Stimulated activated CD8-positive, alpha-beta memory T cell treated with anti-CD3 and anti-CD28 coated beads, Interleukin-4, amount 100 ng/mL, for 24 hours (primary cell): ENCODE measurements at regions not wholly inside any gene's neighbourhood (a gene's known extent, or its start where the extent isn't known, plus 50 kb on each side); places are given as distances from the start of the nearest gene placed in this dataset.
A peak's percentile ranks its signal among the peaks of the same experiment; 100 is the strongest.

Experiments
- DNase-seq: peaks from one replicate; pipeline ENCODE4 v3.0.0-alpha.2; 2020; ENCODE audit warnings: low read depth

- no peak for DNase-seq
Measured at GRCh38 chr6:44608175-44608574, 220.7 kb downstream of the CDC5L start.

GRCh38 chr6:44609051-44609612 is 221.6 kb downstream of the CDC5L start:
- DNase-seq = no peak

GRCh38 chr6:44614396-44614795 is 226.9 kb downstream of the CDC5L start:
- DNase-seq = no peak

GRCh38 chr6:44615621-44616020 is 228.1 kb downstream of the CDC5L start:
- DNase-seq = no peak

GRCh38 chr6:44617416-44617815 is 229.9 kb downstream of the CDC5L start:
- no peak for DNase-seq

GRCh38 chr6:44618371-44618770 is 230.9 kb downstream of the CDC5L start:
- no peak for DNase-seq

GRCh38 chr6:44620922-44621321 is 233.4 kb downstream of the CDC5L start:
- DNase-seq = no peak

- no peak for DNase-seq
Measured at GRCh38 chr6:44621846-44622245, 234.3 kb downstream of the CDC5L start.

- no peak for DNase-seq
Measured at GRCh38 chr6:44622555-44622954, 235.0 kb downstream of the CDC5L start.

GRCh38 chr6:44622956-44623355 is 235.4 kb downstream of the CDC5L start:
- no peak for DNase-seq

- no peak for DNase-seq
Measured at GRCh38 chr6:44624226-44624625, 236.7 kb downstream of the CDC5L start.

GRCh38 chr6:44624936-44625573 is 237.5 kb downstream of the CDC5L start:
- no peak for DNase-seq

- DNase-seq = no peak
Measured at GRCh38 chr6:44625996-44626395, 238.5 kb downstream of the CDC5L start.

- no peak for DNase-seq
Measured at GRCh38 chr6:44626616-44627015, 239.1 kb downstream of the CDC5L start.

- DNase-seq = no peak
Measured at GRCh38 chr6:44627091-44627882, 239.8 kb downstream of the CDC5L start.

GRCh38 chr6:44627883-44628271 is 240.4 kb downstream of the CDC5L start:
- DNase-seq = no peak

- DNase-seq = no peak
Measured at GRCh38 chr6:44628347-44628746, 240.8 kb downstream of the CDC5L start.

- DNase-seq = no peak
Measured at GRCh38 chr6:44629636-44630035, 242.1 kb downstream of the CDC5L start.

GRCh38 chr6:44630125-44631028 is 242.9 kb downstream of the CDC5L start:
- DNase-seq = peak; percentile 13

GRCh38 chr6:44631968-44632367 is 244.5 kb downstream of the CDC5L start:
- no peak for DNase-seq

- no peak for DNase-seq
Measured at GRCh38 chr6:44634321-44634720, 246.8 kb downstream of the CDC5L start.

- no peak for DNase-seq
Measured at GRCh38 chr6:44635486-44635885, 248.0 kb downstream of the CDC5L start.
